Sigmoid colon (tissue), 4 donors: ENCODE measurements at regions not wholly inside any gene's neighbourhood (a gene's known extent, or its start where the extent isn't known, plus 50 kb on each side); places are given as distances from the start of the nearest gene placed in this dataset.

Source experiments
- CTCF ChIP-seq, 4 experiments: fragments of 450-650 bp in 3 of 4; fragments of 200-600 bp in 1 of 4; IDR thresholded peaks; one replicate each; pipeline ENCODE4 v1.5.1; 2016 to 2019; ENCODE audit warnings: antibody characterized with exemption in 4 of 4, mild to moderate bottlenecking in 3 of 4, moderate library complexity in 2 of 4
- POLR2A ChIP-seq, 2 donors: fragments of 450-650 bp; IDR thresholded peaks; one replicate each; pipeline ENCODE4 v1.6.1; 2016; ENCODE audit warnings: antibody characterized with exemption in 2 of 2, mild to moderate bottlenecking in 2 of 2, moderate library complexity in 2 of 2
- POLR2AphosphoS5 ChIP-seq, 4 donors: sonication (generic); formaldehyde crosslinking; IDR thresholded peaks; one replicate each; pipeline ENCODE4 v1.6.1; 2017; ENCODE audit warnings: antibody characterized with exemption in 4 of 4

- TF ChIP-seq POLR2AphosphoS5 (IDR thresholded peaks at IDR 0.05) (no peak), CTCF (IDR thresholded peaks at IDR 0.05) (no peak), POLR2A (IDR thresholded peaks at IDR 0.05) (no peak)
Observed at GRCh38 chr9:86655147-86655546, 292.2 kb downstream of the GAS1 start.
